ENCODE measurements at regions not wholly inside any gene's neighbourhood (a gene's known extent, or its start where the extent isn't known, plus 50 kb on each side); places are given as distances from the start of the nearest gene placed in this dataset.
A peak's percentile ranks its signal among the peaks of the same experiment; 100 is the strongest.

- no peak for DNase-seq (ENCODE audit: low read depth, low spot score)
Observed at GRCh38 chr18:22670914-22671313, 253.2 kb upstream of the CTAGE1 start.

GRCh38 chr18:22673182-22673862 lies 255.6 kb upstream of the CTAGE1 start:
- DNase-seq (ENCODE audit: low read depth, low spot score), result no peak

- DNase-seq (ENCODE audit: low read depth, low spot score), result peak; percentile 73
Observed at GRCh38 chr18:22674272-22674671, 256.6 kb upstream of the CTAGE1 start.

GRCh38 chr18:22675006-22675405 lies 257.3 kb upstream of the CTAGE1 start:
- DNase-seq (ENCODE audit: low read depth, low spot score), result no peak

GRCh38 chr18:22676423-22676822 lies 256.7 kb upstream of the RBBP8 start:
- no peak for DNase-seq (ENCODE audit: low read depth, low spot score)

- no peak for DNase-seq (ENCODE audit: low read depth, low spot score)
Observed at GRCh38 chr18:22678486-22678885, 254.6 kb upstream of the RBBP8 start.

- no peak for DNase-seq (ENCODE audit: low read depth, low spot score)
Observed at GRCh38 chr18:22680944-22681343, 252.2 kb upstream of the RBBP8 start.

- no peak for DNase-seq (ENCODE audit: low read depth, low spot score)
Observed at GRCh38 chr18:22681908-22682307, 251.2 kb upstream of the RBBP8 start.

- no peak for DNase-seq (ENCODE audit: low read depth, low spot score)
Observed at GRCh38 chr18:22682720-22683119, 250.4 kb upstream of the RBBP8 start.

GRCh38 chr18:22683196-22683676 lies 249.9 kb upstream of the RBBP8 start:
- DNase-seq (ENCODE audit: low read depth, low spot score), result no peak

- DNase-seq (ENCODE audit: low read depth, low spot score), result no peak
Observed at GRCh38 chr18:22683786-22684185, 249.3 kb upstream of the RBBP8 start.

GRCh38 chr18:22684268-22684667 lies 248.9 kb upstream of the RBBP8 start:
- no peak for DNase-seq (ENCODE audit: low read depth, low spot score)

GRCh38 chr18:22685788-22686187 lies 247.3 kb upstream of the RBBP8 start:
- DNase-seq (ENCODE audit: low read depth, low spot score), result no peak

- DNase-seq (ENCODE audit: low read depth, low spot score), result no peak
Observed at GRCh38 chr18:22687892-22688680, 245.0 kb upstream of the RBBP8 start.

- no peak for DNase-seq (ENCODE audit: low read depth, low spot score)
Observed at GRCh38 chr18:22688877-22689496, 244.1 kb upstream of the RBBP8 start.

GRCh38 chr18:22689712-22690111 lies 243.4 kb upstream of the RBBP8 start:
- no peak for DNase-seq (ENCODE audit: low read depth, low spot score)

- no peak for DNase-seq (ENCODE audit: low read depth, low spot score)
Observed at GRCh38 chr18:22690556-22690955, 242.6 kb upstream of the RBBP8 start.

- no peak for DNase-seq (ENCODE audit: low read depth, low spot score)
Observed at GRCh38 chr18:22691946-22692710, 241.0 kb upstream of the RBBP8 start.

- no peak for DNase-seq (ENCODE audit: low read depth, low spot score)
Observed at GRCh38 chr18:22694954-22695353, 238.2 kb upstream of the RBBP8 start.

- DNase-seq (ENCODE audit: low read depth, low spot score), result no peak
Observed at GRCh38 chr18:22695674-22696073, 237.5 kb upstream of the RBBP8 start.

GRCh38 chr18:22697561-22697960 lies 235.6 kb upstream of the RBBP8 start:
- no peak for DNase-seq (ENCODE audit: low read depth, low spot score)

GRCh38 chr18:22698711-22699110 lies 234.4 kb upstream of the RBBP8 start:
- no peak for DNase-seq (ENCODE audit: low read depth, low spot score)

All from pulmonary artery endothelial cell (primary cell).